Loucy (cell line): ENCODE measurements at regions not wholly inside any gene's neighbourhood (a gene's known extent, or its start where the extent isn't known, plus 50 kb on each side); places are given as distances from the start of the nearest gene placed in this dataset.

Experiments used
- EZH2phosphoT487 ChIP-seq: fragments of 200-600 bp; IDR thresholded peaks from 2 replicates; pipeline ENCODE4 v1.6.1; 2018; ENCODE audit warnings: antibody characterized with exemption, mild to moderate bottlenecking, moderate library complexity, borderline replicate concordance
- TF ChIP-seq, protein P1 (sequence below): fragments of 200-600 bp; sonication (generic); conservative IDR thresholded peaks from 2 replicates; pipeline ENCODE4 v1.5.1; 2014; ENCODE audit warnings: mild to moderate bottlenecking, antibody characterized with exemption, low read length

- TF ChIP-seq, protein P1, sequence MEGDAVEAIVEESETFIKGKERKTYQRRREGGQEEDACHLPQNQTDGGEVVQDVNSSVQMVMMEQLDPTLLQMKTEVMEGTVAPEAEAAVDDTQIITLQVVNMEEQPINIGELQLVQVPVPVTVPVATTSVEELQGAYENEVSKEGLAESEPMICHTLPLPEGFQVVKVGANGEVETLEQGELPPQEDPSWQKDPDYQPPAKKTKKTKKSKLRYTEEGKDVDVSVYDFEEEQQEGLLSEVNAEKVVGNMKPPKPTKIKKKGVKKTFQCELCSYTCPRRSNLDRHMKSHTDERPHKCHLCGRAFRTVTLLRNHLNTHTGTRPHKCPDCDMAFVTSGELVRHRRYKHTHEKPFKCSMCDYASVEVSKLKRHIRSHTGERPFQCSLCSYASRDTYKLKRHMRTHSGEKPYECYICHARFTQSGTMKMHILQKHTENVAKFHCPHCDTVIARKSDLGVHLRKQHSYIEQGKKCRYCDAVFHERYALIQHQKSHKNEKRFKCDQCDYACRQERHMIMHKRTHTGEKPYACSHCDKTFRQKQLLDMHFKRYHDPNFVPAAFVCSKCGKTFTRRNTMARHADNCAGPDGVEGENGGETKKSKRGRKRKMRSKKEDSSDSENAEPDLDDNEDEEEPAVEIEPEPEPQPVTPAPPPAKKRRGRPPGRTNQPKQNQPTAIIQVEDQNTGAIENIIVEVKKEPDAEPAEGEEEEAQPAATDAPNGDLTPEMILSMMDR: no peak
- no peak for TF ChIP-seq EZH2phosphoT487
Measured at GRCh38 chr1:221254813-221255212, 375.6 kb downstream of the HLX start.
